ENCODE measurements at regions not wholly inside any gene's neighbourhood (a gene's known extent, or its start where the extent isn't known, plus 50 kb on each side); places are given as distances from the start of the nearest gene placed in this dataset.

DNA sequence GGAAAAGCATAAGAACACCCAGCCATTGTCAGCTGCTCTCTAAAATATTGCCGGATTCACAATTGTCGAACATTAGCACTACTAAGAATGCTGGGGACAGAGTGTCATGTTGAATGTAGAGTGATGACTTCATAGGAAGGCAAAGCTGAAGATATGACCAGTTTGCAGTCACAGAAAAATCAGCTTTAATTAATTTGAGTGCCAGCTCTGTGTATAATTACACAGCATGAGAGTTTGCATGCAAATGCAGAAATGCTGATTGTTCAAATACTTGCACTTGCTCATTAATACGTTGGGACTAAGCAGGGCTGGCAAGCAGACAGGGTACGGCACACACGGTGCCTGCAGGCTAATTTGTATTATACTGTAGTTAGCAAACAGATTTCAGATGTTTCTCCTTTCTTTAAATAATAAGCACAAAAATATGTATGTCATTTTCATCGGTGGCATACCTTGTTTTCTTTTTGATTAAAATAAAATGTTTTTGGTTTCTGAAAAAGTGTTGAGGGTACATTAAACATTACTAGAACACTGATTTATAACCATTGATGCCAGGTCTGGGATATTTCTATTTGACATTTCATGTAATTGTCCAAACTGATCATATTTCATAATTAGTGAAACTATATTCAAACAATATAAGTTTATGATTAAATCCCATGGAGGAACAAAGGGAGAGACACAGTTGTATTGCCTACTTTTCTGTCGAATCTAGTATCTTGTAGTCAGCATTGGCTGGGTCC, 99.8 kb upstream of the ADGRL2 start:
- DNase-seq (no peak), ATAC-seq (no peak)

DNA sequence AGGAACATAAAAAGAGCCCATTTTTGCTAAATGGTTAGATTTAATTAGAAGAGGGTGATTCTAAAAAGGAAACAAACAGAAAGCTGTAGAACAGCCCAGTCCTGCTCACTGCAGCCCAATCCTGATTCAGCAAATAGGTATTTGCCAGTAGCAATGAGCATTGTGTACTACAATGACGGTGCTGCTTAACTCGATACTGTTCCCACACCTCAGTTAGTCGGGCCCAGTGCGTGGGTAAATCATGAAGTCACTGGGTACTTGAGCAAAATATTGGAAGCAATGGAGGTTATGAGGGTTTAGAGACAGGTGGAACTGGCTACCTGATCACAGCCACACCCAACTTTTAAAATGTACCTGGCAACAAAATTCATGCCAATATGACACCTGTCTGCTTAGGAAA, 101.5 kb upstream of the ADGRL2 start:
- DNase-seq = no peak
- no peak for ATAC-seq

DNA sequence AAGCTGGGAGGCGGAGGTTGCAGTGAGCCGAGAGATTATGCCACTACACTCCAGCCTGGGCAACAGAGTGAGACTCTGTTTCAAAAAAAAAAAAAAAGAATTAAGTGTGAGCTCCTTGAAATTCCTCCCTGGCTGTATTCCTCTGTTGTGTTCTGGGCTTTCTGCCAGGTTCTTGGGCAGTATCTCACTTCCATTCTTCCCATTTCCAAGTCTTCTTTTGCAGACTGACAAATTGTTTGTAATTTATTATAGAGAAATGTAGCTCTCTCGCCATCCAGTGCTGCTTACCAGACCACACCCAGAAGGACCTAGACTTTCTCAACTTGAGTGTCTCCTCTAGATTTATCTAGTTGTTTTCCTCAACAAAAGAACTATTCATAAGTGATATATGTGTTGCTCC, 105.0 kb upstream of the ADGRL2 start:
- no peak for DNase-seq
- no peak for ATAC-seq

DNA sequence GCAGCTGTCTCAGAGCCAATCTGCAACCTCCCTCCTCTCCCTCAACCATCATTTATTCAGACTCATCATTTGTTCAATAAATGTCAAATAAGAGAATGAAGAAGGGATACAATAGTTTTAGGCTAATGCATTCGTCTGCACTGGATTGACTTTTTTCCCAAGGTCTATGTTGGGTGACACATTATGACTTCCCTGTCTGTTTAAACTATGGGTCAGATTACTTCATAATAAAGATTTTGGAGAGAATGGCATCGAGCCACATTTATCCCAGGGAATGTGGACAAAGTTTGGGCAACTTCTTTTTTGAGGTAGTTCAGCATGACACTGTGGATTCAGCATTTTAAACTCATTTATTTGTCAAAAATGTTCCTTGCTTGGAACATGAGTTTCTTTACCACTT, 107.4 kb upstream of the ADGRL2 start:
- no peak for ATAC-seq
- DNase-seq = no peak

DNA sequence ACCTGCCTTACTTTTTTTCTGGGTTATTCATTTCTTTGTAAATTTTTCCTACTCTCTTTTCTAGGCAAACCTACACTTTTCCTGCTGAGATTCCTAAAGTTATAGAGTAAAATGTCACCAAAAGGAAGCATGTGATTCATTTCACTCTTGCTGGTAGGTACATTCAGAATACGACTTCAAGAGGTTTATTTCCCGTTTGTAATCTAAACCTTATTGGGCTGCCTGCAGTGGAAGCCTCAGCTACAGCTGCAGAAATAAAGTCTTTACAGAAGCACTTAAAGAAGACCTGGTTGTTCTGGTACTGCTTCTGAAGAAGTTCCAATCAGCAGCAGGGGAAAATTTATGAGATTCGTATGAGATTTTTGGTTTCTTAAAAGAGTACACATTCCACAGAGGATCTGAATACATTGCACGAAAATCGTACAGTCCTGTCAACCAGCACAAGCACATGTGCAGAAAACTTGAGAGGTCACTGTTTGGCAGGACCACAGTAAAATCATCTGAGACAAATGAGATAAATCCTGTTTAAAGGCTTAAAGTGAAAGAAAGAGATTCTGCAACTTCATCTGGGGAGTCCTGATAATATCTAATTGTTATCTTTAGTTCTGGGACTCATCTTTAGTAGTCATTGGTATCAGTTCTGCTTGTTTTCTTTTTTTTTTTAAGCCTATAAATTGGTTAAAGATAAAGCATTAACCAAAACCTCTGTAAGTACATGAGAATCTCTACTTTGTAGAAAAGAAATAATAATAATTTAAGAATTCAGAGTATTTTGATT, 109.9 kb upstream of the ADGRL2 start:
- ATAC-seq (no peak), DNase-seq (no peak)

DNA sequence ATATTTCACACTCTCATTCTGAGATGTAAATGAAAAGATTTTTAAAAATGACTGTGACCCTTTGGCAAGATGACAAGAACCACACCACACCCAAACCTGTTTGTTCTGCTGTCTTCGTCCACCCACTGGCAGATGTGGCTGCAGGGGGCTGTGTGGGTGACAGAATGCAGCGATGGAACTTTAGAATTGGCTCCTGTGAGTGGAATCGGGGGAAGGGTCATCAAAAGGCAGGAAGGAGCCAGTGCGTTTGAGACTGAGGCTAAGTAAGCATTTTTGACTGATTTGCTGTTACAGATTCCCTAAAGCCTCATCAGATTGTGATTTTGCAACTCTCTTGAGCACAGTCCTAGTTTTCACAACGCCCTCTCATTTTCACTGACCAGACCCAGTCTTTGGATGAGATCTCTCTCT, 111.2 kb upstream of the ADGRL2 start:
- no peak for ATAC-seq
- DNase-seq = no peak

DNA sequence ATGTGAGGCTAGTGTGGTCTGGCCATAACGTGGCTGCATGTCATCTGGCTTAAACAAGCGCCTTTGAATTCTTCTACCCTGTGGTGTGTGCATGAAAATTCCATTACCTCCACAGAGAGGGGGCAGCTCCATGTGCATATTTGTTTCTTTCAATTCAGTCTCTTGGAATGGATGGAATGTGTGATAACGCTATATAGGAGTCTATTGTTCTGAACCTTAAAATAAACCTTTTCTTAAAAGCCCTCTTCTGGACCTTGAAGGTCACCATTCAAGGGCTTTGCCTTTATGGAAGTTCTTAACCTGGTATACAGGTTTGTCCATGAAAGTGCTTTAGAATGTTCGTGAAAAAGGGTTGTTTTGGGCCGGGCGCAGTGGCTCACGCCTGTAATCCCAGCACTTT, 118.2 kb upstream of the ADGRL2 start:
- DNase-seq = no peak
- ATAC-seq = no peak

DNA sequence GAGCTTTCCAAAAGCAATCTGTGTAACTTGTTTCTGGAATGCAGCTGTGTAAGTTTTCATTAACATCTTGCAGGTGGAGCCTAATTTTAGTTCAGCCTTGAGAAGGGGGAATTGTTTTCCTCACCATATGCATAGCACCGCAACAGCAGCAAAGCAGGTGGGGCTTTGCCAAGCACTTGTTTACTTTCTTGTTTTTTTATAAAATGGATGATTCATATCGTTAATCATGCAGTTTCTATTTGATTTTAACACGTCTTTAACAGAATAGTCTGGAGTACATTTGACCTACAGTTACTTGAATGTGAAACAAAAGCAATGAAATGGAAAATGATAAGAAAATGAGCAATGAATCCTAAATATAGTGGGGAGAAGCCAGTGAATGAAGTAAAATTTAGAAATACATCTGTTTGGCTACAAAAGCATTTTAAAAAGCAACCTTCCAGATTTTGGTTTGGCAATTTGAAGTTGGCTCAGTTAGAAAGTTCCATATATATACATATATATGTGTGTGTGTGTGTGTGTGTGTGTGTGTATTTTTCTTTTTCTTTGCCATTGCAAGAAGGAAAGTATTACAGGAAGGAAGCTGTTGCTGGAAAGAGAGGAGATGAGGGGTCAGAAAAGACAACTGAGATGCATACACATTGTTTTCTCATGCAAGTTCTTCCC, 119.0 kb upstream of the ADGRL2 start:
- ATAC-seq = no peak
- DNase-seq = no peak

DNA sequence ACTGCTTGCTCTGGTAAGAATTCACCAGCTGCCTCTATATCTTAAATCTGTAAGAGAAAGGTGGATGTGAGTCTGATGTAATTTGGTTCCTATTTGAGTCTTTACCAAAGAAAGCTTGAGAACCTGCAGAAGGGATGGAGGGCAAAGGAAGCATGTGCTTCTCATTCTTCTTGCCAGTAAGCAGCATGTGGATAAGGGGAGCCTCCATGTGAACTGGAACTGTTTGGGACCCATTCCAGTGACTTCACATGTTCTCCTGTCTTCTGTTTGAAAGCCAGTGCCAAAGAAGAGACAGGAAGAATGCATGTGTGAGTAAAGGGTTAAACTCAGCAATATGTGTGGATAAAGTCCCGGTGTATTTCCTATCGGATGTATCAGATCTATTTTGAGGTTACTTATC, 119.6 kb upstream of the ADGRL2 start:
- no peak for ATAC-seq

DNA sequence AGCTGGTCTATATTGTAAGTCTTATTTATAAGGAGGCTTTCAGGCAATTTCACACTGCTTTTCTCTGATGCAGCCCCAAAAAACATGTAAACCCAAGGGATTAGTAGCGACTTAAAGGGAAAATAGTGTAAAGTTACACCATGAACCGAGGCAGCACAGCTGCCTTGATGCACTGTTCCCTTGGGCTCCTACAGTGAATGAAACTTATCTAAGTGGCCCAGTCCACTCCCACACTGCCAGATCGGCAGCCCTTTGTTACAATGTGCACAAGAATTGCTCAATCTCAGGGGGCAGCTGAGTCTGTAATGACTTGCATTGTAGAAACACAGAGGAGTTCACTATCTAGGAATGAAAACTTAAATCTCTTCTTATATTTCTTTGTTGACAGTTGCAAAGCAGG, 120.8 kb upstream of the ADGRL2 start:
- ATAC-seq (no peak), DNase-seq (no peak)

More for the DNA sequence above, 119.6 kb upstream of the ADGRL2 start:
- DNase-seq = no peak

DNA sequence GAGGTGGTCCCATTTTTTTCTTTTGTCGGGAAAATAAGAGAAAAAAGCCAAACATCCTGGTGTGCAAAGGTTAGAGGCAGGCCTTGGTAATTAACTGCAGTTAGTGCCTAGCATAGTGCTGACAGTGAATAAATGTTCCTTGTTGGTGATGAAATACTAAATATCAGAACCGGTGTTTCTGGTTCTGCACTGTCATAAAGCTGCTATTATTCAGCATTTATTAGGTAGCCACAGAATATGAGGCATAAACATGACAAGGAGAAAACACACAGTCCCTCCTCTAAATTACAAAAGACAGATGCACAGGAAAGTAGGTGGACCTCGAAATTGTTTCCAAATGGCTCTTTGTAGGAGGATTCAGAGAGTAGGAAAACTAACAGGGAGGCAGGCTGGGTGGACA, 122.0 kb upstream of the ADGRL2 start:
- ATAC-seq (no peak), DNase-seq (no peak)

DNA sequence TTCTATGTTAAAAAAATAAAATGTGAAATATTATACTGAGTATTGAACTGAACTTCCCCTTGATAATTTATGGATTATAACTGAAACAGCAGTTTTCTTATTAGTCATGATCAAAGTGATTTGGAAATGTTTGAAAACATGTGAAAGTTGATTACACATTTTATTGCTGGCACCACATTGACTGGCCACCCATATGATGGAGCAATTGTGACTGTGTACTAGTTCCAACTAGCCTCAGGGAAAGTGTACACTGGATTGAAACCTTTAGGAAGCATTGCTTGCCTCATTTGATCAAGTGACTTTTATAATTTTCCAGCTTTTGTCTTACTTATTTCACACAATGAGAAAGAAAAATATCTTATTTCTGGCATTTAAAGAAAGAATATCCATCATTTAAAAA, 128.0 kb upstream of the ADGRL2 start:
- no peak for ATAC-seq
- DNase-seq = no peak

DNA sequence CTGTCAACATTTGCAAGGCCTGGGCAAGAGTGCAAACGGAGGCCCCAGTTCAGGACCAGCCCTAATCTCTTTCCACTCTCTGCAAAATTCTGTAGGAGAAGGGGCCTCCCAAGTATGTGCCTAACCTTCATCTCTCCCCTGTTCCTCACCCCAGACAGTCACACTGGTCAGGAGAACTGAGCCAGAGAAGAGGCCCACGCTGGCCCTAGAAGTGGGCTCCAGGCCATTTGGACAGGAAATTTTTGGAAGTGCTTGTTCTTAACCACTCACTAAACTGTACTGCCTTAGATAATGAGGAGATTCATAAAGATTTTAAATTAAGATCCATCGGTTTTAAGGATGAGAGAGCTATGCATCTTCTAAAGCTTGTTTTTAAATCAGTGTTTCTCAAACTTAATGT, 129.7 kb upstream of the ADGRL2 start:
- ATAC-seq (no peak), DNase-seq (no peak)

DNA sequence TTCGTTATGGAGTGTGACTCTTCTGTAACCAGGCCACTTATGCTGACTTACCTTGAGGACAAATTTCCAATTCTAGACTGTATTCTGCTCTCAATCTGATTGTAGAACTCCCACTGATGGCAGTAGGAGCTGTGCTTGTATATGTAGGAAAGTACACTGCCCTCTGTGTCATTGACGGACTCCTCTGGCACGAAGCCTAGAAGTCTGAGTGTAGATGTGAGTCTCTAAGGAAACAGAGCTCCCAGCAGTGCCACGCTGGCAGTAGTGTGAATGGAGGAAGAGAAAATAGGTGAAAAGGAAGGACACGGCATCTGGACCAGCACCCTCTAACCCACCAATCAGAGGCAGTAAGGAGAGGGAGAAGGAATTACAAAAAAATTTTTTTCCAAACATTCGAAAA, 130.4 kb upstream of the ADGRL2 start:
- ATAC-seq (no peak), DNase-seq (no peak)

DNA sequence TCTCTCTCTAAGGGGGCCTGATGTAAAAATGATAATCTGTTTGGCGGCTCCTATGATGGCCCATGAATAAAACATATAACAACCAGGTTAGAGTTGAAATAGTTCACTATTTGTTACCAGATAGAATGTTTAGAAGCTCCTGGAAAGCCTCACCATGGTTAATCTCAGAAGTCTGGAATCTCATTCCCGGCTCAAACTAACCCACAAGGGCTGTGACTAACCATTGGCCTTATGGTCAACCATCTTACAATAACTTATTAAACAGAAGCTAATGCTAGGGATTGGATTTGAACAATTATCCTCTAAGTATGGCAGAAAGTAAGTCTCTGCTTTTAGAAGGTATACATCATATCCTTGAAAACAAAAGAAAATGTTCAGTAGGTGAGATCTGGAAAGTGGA, 134.1 kb upstream of the ADGRL2 start:
- no peak for DNase-seq
- ATAC-seq = no peak

DNA sequence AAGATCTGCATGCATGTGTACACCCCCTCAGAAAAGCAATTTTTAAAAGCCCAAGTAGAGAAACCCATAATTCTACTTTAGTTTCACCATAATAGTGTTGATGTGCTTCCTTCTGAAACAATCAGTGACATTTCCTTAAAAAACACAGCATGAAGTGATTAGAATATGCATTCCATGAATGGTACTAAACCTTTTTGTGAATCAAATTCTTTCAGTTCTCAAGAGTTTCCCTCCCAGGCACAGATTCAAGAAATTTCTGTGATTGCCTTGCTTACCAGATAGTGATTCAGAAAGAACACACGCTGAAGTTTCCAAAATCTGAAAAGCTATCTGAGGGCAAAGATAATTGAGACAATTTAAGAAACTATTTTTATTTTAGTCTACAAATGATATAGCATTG, 136.4 kb upstream of the ADGRL2 start:
- DNase-seq = no peak

DNA sequence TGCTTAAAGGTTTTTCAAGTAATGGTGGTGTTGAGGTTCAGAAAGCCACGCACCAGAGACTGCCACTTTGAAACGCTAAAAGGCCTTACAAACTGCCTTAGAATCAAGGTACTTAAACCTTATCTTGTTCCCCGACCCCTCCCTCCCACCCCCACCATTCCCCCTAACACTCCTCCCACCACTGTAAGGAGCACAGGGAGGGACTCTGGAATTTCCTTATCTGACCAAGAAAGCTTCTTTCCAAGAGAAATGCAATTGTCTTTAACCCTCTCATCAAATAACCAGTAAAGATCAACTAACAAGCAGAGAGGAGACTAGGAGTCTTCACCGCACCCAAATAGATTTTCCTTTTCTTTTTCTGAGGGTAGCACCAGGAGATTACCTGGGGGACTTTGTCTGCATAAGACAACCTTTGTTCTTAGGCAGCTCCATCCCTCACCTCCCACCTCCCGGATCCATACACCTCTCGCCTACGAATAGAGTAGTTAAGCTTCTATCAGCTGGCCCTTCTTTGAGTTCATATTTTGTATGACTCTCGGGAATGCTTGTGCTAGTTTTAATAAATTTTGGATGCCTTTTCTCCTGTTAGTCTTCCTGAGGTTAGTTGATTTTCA, 137.7 kb upstream of the ADGRL2 start:
- no peak for ATAC-seq

More for the DNA sequence above, 136.4 kb upstream of the ADGRL2 start:
- ATAC-seq = no peak

DNA sequence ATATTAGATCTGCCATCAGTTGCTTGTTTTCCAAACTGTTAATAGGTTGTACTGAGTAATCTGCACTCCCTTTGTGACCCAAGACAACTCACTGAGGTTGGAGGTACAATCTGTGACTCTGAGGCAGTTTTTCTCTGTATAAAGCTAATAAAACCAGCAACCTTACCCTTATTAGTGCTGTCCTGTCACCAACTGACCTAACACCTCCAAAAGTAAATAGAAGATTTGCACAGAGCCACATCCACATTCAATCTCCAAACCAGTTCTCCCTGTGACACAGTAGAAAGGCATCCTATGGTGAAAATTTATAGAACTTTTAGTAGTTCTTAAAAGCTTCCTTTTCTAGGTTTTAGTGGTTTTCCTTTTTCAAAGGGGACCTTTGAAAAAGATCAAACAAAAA, 140.4 kb upstream of the ADGRL2 start:
- DNase-seq = no peak
- no peak for ATAC-seq

More for the DNA sequence above, 137.7 kb upstream of the ADGRL2 start:
- DNase-seq = no peak

DNA sequence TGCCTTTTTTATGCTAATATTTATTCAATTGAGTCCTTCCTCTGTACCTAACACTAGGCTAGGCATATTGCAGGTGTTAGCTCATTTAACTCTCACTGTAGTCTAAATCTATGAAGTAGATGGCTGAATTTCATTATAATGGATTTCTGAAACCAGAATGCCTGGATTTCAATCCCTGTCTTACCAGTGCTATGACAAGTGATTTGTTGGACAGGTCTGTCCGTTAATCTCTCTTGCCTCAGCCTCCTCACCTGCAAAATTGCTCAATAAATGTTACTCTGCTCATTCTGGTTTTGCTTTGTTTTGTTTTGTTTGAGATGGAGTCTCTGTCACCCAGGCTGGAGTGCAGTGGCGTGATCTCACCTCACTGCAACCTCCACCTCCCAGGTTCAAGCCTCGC, 146.1 kb upstream of the ADGRL2 start:
- ATAC-seq = no peak
- no peak for DNase-seq

DNA sequence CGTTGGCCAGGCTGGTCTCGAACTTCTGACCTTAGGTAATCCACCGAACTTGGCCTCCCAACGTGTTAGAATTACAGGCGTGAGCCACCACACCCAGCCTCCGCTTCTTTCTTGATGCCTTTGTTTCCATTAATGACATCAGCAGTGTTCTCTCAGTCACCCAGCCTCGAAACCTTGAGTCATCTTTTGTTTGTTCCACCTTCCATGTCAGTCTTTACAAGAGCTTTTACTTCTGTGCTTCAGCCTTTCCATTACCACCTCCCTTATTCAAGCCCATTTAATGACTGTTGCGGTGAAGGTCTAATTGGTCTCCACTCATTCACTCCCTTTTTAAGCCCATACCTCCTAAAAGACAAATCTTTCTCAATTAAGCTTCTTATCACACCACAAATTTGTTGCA, 146.6 kb upstream of the ADGRL2 start:
- DNase-seq (no peak), ATAC-seq (no peak)

DNA sequence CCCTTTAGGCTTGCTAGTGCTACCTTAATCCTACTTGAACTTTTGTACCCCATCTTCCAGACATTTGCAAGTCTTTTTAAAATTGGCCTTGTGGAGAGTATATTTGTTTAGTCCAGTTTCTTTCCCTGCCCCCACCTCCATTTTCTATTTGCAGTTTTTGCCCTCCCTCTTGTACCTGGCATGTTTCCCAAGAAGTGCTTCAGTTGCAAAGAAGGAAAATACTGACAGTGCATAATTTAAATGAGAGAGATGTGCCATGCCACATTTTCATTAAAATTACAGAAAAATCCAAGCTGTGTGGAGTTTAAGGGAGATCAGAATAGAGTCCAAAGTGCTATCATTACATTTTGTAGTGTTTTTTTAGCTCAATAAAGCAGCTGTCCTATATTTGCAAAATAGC, 150.0 kb upstream of the ADGRL2 start:
- ATAC-seq (no peak), DNase-seq (no peak)

DNA sequence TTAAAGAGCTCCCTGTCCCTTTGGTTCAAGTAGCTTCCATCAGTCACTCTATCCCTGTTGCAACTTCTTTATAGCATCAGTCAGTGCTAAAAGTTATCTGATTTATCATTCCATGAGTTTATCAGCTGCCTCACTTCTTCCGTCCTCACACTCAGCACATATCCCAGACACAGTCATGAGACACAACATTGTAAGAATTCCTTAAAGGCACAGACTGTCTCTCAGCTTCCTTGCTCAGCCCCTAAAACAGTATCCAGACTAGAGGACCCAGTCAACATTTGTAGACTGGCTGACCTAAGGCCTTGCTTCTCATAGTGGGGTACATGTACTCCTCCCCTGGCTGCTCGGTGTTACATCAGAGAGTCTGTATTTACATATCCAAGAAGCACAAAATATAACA, 164.9 kb upstream of the ADGRL2 start:
- no peak for DNase-seq
- no peak for ATAC-seq

DNA sequence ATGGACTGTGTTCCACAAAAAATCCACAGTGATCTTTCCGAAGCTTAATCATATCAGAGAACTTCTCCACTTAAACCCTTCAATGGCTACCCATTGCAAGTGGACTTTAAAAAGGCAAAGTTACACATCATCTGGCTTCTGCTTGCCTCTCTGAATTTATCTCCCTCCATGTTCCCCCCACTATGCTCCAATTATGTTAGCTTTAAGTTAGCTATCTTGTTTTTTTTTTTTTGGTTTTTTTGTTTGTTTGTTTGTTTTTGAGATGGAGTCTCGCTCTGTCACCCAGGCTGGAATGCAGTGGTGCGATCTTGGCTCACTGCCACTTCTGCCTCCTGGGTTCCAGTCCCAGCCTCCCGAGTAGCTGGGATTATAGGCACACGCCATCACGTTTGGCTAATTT, 166.4 kb upstream of the ADGRL2 start:
- DNase-seq (no peak), ATAC-seq (no peak)

Data from stimulated activated naive CD8-positive, alpha-beta T cell treated with anti-CD3 and anti-CD28 coated beads, Interleukin-15, Interleukin-2, amounts not matched to agents 100 U/mL and 50 U/mL, for 24 hours (primary cell).